Dedifferentiated amniotic fluid mesenchymal stem cell (primary cell): ENCODE measurements at regions not wholly inside any gene's neighbourhood (a gene's known extent, or its start where the extent isn't known, plus 50 kb on each side); places are given as distances from the start of the nearest gene placed in this dataset.
A peak's percentile ranks its signal among the peaks of the same experiment; 100 is the strongest.

Experiments
- DNase-seq: peaks from one replicate; pipeline ENCODE4 v3.0.0-alpha.2; 2016; ENCODE audit errors: extremely low spot score

DNA sequence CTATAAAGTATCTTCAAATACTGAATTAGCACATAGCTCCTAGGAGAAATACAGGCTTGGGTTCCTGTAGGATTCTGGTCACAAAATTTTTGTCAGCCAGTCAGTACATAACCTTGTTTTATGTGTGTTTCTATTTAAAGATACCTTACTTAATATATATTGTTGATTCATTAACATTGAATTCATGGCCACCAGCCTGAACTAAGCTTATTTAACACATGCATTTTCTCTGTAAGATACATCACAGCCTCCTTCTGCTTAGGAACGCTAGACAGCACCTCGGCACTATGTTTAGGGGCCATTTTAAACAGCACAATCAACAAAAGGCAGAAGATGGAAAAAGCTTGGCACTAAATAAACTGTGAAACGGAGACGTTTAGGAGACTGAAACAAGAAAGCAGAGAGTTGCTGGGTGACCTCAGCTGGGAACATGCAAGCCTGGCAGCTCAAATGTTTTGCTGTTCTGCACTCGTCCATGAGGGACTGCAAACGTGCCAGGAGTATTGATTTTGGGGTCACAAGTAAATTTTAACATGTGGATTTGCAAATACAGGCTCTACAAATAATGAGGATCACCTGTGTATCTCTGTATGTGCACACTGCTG, 432.2 kb upstream of the TPM1 start:
- no peak for DNase-seq

DNA sequence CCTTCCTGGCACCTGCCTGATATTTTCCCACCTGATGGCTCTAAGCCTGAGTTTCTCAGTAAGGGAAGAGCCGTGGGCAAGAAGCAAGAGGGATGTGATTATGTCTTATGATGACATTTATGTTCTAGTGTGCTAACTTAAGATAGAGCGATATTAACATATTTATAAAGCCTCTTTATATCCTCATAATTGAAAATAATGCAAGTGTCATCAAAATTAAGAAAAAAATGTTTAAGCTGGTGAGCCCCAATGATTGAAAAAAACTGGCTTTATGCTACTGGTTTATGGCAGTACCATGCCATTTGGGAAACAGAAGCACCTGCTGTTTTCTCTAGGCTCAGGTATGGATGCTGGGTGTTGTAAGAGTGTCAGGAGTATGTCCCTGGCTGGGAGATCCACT, 431.5 kb upstream of the TPM1 start:
- no peak for DNase-seq

DNA sequence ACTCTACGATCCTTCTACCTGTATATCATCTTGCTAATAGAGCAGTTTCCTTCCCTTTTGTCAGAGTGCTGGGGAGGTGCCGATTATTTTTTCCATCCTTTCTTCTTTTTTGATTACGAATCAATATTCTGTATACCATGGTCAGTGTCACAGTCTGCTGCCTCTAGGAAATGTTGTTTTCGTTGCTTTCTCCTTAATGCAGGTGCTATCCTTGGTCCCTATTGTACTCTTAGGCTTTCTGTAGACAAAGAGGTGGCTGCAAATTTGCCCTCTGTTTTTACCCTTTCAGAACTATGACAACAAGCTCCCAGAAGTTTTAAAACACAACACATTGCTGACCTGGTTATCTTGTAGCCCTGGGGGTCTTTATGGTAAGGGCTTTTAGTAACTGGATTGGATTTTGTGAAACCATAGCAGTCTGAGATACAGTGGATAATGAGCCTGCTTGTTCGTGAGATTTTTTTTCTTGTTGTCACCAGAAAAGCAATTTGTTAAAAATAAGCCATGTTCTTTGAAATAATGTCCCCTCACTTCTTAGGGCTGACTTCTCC, 430.3 kb upstream of the TPM1 start:
- DNase-seq: no peak

DNA sequence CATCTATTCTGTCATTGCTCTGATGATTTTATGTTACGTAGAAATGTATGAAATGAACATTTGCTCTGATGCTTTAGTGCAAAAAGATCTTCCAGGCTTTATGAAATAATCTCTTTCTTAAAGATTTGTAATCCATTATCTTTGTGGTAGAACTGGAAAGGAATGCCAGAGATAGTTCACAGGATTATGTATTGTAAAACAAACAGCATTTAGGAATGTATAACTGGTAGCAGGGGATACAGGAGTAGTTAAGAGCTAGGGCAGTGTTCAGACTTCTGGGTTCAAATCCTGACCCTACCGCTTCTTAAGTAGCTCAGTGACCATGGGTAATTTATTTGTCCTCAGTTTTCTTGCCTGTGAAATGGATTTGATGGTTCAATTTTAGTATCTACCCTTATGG, 429.8 kb upstream of the TPM1 start:
- DNase-seq: no peak

DNA sequence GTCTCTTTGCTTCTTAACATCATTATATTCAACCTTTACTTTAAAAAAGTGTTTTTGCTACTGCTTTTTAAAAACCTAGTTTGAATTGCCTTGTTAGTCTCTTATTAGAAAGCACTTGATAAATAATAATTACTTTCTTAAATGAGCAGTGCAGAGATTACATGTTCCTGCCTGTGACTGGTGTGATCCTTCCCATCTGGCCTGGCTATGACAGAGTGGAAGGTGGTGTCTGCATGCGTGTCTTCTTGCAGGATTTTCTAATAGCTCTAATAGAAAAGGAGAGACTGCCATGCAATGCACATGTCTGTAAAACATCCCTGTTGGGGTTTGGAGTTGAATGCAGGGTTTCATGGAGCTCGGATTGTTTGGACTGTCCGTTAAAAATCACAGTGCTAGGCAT, 425.8 kb upstream of the TPM1 start:
- DNase-seq: no peak

DNA sequence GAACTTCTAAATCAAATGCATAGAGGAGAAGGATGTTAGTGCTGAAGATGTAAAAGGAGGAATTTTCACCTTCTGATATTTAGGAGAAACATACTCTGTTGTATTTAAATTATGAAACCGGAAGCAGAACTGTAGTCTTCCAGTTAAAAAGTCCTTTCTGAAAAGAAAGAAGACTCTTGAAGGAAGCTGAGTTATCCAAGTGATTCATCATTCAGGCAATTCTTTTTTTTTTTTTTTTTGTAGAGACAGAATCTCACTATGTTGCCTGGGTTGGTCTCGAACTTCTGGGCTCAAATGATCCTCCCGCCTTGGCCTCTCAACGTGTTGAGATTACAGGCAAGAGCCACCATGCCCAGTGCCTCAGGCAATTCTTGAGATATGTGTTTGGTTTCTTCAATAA, 424.8 kb upstream of the TPM1 start:
- no peak for DNase-seq

DNA sequence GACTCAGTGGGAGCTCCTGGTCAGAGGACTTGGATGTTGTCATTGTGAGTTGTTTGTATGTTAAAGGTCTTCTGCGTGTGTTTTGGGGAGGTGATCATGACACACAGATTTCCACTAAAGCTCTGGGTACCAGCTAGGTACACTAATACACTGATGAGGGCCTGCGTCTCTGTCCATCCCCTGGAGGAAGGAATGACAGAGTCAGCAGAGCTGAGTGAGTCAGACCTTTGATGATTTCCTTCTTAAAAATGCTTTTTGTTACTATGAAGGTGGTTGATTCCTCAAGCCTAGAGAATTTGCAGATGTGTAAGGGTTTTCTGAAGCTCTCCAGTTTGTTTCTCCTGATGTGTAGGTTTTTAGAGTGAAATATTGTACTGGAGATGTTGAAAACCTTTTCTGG, 424.1 kb upstream of the TPM1 start:
- peak; percentile 69 for DNase-seq

DNA sequence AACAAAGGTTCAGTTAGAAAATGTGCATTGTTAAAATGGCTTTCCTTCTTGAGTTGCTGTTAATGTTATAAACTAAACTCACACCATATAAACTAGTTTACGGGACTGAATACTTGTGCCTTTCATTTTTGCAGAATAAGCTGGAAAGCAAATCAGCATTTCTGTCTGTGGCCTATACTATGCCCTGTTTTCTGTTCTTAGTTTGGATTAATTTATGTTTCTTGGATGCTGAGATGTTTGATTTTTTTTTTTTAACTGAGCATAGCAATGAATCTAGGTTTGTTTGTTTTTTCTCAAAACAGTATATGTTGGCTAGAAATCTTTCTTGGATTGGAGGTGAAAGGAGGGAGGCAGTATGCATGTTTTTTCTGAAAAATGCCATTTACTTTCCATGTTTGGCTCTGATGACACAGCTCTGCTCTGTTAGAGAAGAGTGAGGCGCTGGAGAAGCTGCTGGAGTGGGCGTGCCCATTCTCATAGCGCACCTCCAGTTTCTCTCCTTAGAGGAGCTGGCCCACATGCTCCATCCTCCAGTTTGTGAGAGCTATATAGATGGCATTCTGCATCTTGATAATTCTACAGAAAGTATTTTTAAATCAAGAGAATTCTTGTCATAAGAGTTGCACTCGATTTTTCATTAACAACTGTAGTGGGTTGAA, 423.6 kb upstream of the TPM1 start:
- no peak for DNase-seq

DNA sequence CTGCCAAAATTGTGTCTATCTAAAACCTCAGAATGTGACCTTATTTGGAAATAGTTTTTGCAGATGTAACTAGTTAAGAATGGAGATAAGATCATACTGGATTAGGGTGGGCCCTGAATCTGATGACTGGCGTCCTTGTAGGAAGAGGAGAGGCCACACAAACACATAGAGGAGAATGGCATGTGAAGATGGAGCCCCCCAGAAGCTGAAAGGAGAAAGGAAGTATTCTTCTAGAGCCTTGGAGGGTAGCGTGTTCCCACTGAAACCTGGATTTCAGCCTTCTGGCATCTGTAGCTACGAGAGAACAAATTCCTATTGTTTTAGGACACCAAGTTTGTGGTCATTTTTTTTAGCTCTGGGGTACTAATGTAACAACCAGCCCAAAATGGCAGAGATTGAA, 423.0 kb upstream of the TPM1 start:
- DNase-seq: no peak

DNA sequence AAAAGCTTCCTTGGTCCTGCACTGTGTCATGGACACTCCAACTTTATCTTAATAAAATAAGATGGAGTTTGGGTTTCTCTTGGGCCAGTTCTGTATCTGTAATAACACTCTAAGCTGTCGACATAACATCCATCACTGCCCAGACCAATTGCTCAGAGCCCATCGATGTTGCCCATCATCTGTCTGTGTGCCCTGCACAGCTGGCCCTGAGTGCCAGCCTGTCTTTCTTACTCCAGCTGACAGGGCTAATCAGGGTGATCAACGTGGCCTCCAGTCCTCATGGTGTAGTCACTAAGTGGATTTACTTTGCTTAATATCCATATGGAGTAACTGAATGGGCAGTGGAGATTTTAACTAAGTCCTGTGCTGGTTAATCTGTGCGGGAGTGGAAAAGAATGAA, 419.8 kb upstream of the TPM1 start:
- no peak for DNase-seq

DNA sequence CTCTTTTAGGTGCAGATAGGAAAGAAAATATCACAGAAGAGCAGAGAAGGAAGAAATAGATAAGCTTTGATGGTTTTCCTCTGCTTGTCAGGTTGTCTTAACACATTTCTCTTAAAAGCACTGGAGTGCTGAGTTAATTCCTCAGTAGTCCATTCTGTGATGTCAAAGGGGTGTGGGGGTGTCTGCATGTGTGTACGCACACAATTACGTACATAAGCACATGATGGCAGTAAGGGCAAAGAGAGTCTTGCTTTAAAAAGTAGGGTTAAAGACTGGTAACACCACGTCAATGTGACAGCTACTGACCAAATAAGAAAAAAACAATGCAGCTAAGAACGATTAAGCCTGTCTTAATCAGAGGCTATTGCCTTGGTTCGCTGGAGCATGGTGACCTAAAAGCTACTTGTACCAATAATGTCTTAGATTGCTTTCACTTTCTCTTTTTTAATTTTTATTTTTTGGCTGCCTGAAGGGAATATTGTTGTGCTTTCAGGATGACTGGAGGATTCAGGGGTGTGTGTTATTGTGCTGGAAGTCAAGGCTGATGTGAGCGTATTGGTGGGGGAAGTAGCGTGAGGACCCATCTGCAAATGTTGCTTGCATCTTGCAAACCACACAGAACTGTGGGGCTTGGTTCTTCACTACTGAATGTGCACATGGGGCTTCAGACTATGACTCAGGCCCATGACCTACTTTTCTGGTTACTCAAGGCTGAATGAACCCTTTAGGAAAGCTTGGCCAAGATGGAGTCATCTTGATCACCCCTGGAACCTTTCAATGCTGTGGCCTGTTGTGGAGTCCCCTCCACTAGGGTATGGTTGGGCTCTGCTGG, 417.8 kb upstream of the TPM1 start:
- DNase-seq: peak; percentile 62

DNA sequence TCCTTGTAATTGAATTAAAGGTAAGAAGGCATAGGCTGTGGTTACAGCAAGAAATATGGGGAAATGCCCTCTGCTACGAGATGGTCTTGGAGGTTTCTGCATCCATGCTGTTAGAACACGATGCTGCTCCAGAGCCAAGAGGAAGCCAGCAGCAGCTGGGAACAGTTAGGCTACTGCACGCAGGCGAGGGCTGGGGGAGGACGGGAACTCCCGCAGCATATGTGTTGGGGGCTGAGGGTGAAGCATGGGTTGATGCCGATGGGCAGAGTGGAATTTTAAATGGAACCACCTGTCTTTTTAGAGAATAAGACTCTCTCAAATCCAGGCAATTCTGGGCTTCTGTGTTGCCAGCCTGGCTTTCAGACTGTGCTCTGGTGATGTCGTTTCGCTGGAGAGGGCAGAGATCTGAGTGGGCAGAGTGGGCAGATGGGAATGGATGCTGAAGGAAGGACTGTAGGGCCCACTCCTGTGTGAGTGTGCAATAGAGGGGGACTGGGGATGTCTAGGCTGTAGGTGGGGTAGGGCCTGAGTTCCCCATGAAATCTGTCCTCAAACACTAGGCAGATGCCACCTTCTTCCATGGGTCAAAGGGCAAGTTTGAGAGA, 417.0 kb upstream of the TPM1 start:
- DNase-seq: peak; percentile 80

DNA sequence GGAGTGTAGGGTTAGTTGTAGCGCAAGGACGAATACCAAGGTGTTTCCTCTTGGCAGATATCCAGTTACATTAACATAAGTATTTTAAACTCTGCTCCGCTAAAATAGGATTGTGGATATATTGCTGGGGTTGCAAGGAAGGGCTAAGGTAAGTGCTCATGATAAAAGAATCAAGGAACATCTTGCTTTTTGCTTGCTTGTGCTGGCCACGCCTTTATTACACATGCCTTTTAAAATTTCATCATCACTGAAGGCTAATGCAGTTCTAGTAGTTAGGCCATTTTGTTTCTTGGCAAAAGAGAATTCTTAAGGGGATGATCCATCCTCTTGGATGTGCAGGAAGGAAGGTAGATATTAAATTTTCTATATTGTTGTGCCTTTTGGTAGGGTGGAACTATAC, 415.6 kb upstream of the TPM1 start:
- DNase-seq: no peak

DNA sequence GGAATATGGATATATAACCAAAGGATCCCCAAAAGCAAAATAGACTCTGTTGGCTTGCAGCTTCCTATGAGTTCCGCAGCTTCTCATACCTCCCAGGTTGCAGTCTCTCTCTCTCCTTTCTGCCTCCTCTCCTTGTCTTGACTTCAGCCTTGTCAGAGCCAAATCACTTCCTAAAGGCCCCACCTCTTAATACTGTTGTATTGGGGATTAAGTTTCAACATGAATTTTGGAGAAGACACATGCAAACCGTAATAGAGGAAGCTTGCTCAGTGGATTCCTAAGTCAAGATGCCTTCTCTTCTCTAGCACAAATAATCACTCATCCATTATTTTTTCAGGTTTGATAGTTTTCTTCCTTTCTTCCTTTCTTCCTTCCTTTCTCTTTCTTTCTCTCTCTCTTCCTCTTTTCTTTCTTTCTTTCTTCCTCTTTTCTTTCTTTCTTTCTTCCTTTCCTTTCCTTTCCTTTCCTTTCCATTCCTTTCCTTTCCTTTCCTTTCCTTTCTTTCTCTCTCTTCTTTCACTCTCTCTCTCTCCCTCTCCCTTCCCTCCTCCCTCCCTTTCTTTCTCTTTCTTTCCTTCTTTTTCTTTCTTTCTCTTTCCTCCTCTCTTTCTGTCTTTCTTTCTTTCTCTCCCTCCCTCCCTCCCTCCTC, 411.3 kb upstream of the TPM1 start:
- DNase-seq: no peak

DNA sequence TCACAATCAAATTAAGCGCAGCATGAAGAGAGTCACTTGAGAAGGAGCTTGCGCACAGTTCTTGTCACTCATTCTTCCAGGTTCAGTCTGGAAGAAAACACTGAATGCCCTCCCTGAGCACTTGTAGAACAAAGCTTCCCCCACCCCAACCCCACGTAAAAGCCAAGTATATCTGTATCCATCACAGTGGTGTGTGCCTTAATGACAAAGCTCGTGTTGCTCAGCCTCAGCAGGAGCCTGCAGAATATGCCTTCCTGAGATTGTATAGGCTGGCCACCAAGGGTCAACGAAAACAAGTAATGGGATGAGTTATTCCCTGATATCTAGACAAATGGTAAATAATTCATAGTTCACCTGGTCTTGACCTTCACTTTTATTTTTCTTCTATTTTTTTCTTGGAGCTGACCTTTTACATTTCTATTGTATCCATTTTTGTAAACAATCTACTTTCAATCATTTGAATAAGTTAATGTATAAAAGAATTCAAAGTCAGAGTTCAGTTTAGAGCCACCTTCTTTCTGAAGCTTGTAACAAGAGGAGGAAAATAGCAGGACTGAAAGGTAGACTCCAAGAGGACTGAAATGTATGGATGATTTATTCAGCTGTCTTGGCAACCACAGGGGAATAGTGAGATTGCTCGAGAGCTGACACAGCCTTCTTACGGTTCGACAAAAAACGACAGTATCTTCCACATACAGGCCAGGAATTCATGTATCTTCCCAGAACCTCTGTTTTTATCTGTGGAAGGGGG, 405.5 kb upstream of the TPM1 start:
- no peak for DNase-seq

DNA sequence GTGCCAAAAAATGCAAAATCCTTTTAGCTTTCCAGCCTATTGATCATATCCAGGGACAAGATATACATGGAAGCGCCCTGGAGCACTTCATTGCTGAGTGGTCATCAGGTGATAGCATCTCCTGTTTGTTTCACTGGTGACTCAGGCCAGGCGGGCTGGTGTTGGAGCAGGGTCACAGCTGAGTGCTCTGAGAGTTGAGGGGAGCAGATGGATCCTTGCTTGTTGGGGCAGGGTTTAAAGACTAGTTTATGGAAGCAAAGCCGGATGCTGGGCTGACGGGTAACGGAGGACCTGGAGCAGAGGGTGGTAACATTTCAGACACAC, 405.0 kb upstream of the TPM1 start:
- no peak for DNase-seq

DNA sequence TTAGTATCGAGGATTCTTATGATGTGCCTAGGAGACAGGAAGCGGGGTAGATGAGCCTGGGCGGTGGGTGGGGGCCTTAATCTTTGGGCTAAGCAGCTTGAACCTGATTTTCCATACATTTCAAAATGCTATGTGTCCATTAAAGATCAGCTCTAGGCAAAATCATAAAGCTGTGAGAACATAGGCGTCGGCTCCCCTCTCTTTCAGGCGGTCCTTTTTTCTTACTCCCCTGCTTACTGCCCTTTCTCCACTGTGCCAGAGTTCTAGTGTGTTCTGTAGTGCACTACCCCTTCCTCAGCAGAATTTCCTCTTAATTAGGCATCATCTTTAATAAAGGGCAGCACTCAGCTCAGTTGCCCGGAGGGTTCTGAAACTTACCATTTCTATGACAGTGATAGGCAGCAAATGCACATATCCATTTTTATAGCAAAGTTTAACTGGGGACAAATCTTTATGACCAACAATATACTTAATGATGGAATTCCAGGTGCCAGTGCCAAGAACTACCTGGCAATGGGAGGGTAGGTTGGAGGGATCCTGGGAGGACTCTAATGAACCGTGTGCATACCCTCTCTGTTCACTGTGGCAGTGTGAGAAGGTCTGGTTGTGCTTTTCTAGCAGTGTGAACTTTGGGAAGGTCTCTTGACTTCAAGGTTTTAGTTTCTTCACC, 404.5 kb upstream of the TPM1 start:
- DNase-seq: no peak

DNA sequence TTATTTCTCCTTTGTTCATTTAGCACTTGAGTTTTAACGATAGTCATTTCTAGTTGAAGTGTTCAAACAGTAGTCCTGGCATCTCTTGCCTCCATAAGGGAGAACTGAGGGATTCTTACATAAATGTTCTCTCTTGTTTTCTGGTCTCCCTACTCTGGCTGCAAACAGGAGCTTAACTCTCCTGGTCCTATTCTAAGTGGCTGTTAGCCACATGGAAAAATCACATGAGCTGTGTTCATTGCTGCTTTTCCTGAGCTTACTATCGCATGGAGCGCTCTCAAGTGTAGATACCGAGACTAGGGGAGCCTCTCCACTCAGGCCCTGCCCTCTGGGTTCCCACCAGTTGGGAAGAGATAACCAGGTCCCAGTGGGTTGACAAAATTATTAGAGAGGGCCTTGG, 403.1 kb upstream of the TPM1 start:
- DNase-seq: no peak

DNA sequence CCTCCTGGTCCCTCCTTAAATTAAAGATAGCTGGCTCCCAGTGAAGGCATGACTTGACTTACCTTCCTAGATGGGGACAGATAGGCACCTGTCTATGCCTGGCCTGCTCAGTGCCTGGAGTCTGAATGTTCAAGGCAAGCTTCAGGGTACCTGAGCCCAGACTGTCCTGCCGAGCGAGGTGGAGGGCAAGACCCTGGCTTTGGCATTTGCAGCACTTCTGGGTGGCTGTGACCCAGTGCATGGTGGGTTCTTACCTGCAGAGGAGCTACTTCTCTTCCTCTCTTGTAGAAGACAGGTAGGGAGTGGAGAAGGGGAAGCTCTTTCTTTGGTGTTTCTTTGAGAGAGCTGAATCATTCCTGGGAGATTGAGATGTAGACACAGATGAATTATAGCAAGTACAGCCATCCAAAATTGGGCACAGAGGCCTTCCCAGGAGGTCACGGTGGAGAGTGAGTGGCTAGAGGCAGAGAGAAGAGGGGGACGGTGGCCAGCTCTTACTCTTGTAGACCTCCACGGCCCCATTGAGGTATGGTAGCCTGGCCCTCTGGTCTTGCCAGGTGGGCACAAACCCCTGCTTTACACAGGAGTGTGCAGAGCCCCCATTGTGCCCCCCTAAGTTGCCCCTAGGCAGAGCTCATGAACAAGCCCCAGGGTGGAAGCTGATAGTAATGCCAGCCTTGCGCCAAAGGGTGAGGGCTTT, 402.5 kb upstream of the TPM1 start:
- DNase-seq: no peak

DNA sequence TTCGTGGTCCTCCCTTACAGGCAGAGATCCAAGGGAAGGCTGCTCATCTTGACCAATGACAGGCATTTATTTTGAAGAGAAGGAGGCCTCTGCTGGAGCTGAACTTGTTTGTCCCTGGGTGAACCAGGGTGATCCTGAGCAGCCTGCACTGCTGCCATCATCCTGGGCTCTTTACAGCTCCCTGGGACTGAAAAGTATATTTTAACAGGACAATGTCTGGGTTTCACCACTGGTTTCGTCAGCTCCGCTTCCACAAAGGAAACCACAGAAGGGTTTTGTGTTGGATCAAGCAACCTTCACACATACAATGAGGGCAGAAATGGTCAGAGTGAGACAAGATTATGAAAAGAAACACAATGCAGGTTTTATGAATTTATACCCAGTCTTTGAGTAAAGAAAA, 400.7 kb upstream of the TPM1 start:
- DNase-seq: no peak
